ENCODE measurements at regions not wholly inside any gene's neighbourhood (a gene's known extent, or its start where the extent isn't known, plus 50 kb on each side); places are given as distances from the start of the nearest gene placed in this dataset.

DNA sequence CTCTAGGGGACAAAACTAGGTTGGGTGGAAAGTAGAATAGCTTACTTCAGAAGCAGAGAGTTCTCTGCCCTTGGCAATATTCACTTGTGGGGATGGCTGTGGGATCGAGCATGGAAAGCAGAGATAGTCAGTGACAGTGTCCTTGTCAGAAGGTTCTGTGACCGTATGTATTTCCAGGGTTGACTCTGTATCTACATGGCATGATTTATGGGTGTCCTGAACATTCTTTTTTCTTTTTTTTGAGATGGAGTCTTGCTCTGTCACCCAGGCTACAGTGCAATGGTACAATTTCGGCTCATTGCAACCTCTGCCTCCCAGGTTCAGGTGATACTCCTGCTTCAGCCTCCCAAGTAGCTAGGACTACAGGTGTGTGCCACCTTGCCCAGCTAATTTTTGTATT is 77.4 kb upstream of the LHFPL2 start:
- Mint-ChIP-seq H3K36me3 (ENCODE audit: low read depth) (no peaks in the 10 kb centered on the region; the same call in 2 of the 3 replicates), H3K4me1 (peaks cover 37% of the 10 kb centered on the region), H3K27ac (no peak overlapping the region), H3K9me3 (peaks cover 4% of the 10 kb centered on the region; the same call in 1 of the 3 replicates), H3K4me3 (no peak overlapping the region), H3K27me3 (ENCODE audit: insufficient read depth, low read depth, poor library complexity) (peaks cover 17% of the 10 kb centered on the region)
- no peak overlapping the region for H3K4me3 ChIP-seq
- no peak overlapping the region for H3K4me2 ChIP-seq
- no peaks in the 10 kb centered on the region for H3K27me3 ChIP-seq (ENCODE audit: insufficient read depth)
- H3K4me1 ChIP-seq (ENCODE audit: insufficient read depth) = peaks cover 10% of the 10 kb centered on the region
- no peak overlapping the region for H2AFZ ChIP-seq
- TF ChIP-seq, protein P1, sequence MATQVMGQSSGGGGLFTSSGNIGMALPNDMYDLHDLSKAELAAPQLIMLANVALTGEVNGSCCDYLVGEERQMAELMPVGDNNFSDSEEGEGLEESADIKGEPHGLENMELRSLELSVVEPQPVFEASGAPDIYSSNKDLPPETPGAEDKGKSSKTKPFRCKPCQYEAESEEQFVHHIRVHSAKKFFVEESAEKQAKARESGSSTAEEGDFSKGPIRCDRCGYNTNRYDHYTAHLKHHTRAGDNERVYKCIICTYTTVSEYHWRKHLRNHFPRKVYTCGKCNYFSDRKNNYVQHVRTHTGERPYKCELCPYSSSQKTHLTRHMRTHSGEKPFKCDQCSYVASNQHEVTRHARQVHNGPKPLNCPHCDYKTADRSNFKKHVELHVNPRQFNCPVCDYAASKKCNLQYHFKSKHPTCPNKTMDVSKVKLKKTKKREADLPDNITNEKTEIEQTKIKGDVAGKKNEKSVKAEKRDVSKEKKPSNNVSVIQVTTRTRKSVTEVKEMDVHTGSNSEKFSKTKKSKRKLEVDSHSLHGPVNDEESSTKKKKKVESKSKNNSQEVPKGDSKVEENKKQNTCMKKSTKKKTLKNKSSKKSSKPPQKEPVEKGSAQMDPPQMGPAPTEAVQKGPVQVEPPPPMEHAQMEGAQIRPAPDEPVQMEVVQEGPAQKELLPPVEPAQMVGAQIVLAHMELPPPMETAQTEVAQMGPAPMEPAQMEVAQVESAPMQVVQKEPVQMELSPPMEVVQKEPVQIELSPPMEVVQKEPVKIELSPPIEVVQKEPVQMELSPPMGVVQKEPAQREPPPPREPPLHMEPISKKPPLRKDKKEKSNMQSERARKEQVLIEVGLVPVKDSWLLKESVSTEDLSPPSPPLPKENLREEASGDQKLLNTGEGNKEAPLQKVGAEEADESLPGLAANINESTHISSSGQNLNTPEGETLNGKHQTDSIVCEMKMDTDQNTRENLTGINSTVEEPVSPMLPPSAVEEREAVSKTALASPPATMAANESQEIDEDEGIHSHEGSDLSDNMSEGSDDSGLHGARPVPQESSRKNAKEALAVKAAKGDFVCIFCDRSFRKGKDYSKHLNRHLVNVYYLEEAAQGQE (IDR thresholded peaks at IDR 0.05; ENCODE audit: unreplicated experiment) = no peak
- TF ChIP-seq, protein P2, sequence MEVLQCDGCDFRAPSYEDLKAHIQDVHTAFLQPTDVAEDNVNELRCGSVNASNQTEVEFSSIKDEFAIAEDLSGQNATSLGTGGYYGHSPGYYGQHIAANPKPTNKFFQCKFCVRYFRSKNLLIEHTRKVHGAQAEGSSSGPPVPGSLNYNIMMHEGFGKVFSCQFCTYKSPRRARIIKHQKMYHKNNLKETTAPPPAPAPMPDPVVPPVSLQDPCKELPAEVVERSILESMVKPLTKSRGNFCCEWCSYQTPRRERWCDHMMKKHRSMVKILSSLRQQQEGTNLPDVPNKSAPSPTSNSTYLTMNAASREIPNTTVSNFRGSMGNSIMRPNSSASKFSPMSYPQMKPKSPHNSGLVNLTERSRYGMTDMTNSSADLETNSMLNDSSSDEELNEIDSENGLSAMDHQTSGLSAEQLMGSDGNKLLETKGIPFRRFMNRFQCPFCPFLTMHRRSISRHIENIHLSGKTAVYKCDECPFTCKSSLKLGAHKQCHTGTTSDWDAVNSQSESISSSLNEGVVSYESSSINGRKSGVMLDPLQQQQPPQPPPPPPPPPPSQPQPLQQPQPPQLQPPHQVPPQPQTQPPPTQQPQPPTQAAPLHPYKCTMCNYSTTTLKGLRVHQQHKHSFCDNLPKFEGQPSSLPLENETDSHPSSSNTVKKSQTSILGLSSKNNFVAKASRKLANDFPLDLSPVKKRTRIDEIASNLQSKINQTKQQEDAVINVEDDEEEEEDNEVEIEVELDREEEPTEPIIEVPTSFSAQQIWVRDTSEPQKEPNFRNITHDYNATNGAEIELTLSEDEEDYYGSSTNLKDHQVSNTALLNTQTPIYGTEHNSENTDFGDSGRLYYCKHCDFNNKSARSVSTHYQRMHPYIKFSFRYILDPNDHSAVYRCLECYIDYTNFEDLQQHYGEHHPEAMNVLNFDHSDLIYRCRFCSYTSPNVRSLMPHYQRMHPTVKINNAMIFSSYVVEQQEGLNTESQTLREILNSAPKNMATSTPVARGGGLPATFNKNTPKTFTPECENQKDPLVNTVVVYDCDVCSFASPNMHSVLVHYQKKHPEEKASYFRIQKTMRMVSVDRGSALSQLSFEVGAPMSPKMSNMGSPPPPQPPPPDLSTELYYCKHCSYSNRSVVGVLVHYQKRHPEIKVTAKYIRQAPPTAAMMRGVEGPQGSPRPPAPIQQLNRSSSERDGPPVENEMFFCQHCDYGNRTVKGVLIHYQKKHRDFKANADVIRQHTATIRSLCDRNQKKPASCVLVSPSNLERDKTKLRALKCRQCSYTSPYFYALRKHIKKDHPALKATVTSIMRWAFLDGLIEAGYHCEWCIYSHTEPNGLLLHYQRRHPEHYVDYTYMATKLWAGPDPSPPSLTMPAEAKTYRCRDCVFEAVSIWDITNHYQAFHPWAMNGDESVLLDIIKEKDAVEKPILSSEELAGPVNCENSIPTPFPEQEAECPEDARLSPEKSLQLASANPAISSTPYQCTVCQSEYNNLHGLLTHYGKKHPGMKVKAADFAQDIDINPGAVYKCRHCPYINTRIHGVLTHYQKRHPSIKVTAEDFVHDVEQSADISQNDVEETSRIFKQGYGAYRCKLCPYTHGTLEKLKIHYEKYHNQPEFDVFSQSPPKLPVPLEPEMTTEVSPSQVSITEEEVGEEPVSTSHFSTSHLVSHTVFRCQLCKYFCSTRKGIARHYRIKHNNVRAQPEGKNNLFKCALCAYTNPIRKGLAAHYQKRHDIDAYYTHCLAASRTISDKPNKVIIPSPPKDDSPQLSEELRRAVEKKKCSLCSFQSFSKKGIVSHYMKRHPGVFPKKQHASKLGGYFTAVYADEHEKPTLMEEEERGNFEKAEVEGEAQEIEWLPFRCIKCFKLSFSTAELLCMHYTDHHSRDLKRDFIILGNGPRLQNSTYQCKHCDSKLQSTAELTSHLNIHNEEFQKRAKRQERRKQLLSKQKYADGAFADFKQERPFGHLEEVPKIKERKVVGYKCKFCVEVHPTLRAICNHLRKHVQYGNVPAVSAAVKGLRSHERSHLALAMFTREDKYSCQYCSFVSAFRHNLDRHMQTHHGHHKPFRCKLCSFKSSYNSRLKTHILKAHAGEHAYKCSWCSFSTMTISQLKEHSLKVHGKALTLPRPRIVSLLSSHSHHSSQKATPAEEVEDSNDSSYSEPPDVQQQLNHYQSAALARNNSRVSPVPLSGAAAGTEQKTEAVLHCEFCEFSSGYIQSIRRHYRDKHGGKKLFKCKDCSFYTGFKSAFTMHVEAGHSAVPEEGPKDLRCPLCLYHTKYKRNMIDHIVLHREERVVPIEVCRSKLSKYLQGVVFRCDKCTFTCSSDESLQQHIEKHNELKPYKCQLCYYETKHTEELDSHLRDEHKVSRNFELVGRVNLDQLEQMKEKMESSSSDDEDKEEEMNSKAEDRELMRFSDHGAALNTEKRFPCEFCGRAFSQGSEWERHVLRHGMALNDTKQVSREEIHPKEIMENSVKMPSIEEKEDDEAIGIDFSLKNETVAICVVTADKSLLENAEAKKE (CRISPR knock-in tag; IDR thresholded peaks at IDR 0.05) = no peak
- TF ChIP-seq, protein P3, sequence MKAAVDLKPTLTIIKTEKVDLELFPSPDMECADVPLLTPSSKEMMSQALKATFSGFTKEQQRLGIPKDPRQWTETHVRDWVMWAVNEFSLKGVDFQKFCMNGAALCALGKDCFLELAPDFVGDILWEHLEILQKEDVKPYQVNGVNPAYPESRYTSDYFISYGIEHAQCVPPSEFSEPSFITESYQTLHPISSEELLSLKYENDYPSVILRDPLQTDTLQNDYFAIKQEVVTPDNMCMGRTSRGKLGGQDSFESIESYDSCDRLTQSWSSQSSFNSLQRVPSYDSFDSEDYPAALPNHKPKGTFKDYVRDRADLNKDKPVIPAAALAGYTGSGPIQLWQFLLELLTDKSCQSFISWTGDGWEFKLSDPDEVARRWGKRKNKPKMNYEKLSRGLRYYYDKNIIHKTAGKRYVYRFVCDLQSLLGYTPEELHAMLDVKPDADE (IDR thresholded peaks at IDR 0.05) = no peak
- no peak for TF ChIP-seq EZH2 (IDR thresholded peaks at IDR 0.05; ENCODE audit: low read depth, unreplicated experiment)
- no peak for TF ChIP-seq NANOG (IDR thresholded peaks at IDR 0.05; ENCODE audit: borderline replicate concordance)
- no peak for TF ChIP-seq POLR2AphosphoS5 (IDR thresholded peaks at IDR 0.05; ENCODE audit: low read depth)
- no peak for TF ChIP-seq ZNF331 (CRISPR knock-in tag; IDR thresholded peaks at IDR 0.05; ENCODE audit: low read depth)
- no peak for TF ChIP-seq STAT1 (IDR thresholded peaks at IDR 0.05; ENCODE audit: unreplicated experiment)
- no peak for TF ChIP-seq EZH2phosphoT487 (IDR thresholded peaks at IDR 0.05; ENCODE audit: unreplicated experiment)
- H3K9me2 ChIP-seq (ENCODE audit: insufficient read depth) = 0 out of 2 replicates have a peak, but pooled peaks cover 5% of the 10 kb centered on the region
- 0 out of 2 replicates have a peak, but pooled peaks cover 3% of the 10 kb centered on the region for H3F3A ChIP-seq (replicated peaks; ENCODE audit: low read depth)
- peaks cover 3% of the 10 kb centered on the region; the same call in 1 of the 2 replicates for H3K36me3 ChIP-seq (ENCODE audit: insufficient read depth)
- DNase-seq (ENCODE audit: low spot score) = no peak
- H4K20me1 ChIP-seq (replicated peaks; ENCODE audit: insufficient read depth) = no peaks in the 10 kb centered on the region
- H3K27ac ChIP-seq (ENCODE audit: low read depth) = no peak overlapping the region
- ATAC-seq = no peak
- H3K79me2 ChIP-seq (replicated peaks; ENCODE audit: insufficient read depth) = no peaks in the 10 kb centered on the region

Data from GM23338 (cell line).